ENCODE measurements at regions not wholly inside any gene's neighbourhood (a gene's known extent, or its start where the extent isn't known, plus 50 kb on each side); places are given as distances from the start of the nearest gene placed in this dataset.

GRCh38 chr17:71937914-71938313 lies 182.9 kb upstream of the SOX9 start:
- TF ChIP-seq POLR2A (IDR thresholded peaks at IDR 0.05) = no peak
- no peak for TF ChIP-seq CTCF (IDR thresholded peaks at IDR 0.05)
- intact Hi-C loops (cut with DNase I; ENCODE audit: low total_unique reads) = no loop called here
- DNase-seq (ENCODE audit: low spot score in 2 of 2) = no peak
- H3K4me3 ChIP-seq (ENCODE audit: low read depth, poor library complexity, severe bottlenecking) = no peak overlapping the region
- WGBS, 2 donors = 65 to 76% methylated on average over 2 of the region's 2 CpGs

- DNase-seq (ENCODE audit: low spot score in 2 of 2) = no peak
- 63 to 73% methylated on average over 9 of the region's 9 CpGs for WGBS, 2 donors
- intact Hi-C loops (cut with DNase I; ENCODE audit: low total_unique reads) = no loop called here
- no peak overlapping the region for H3K4me3 ChIP-seq (ENCODE audit: low read depth, poor library complexity, severe bottlenecking)
- no peak for TF ChIP-seq CTCF (IDR thresholded peaks at IDR 0.05)
- TF ChIP-seq POLR2A (IDR thresholded peaks at IDR 0.05) = no peak
Observed at GRCh38 chr17:71938340-71939010, 182.3 kb upstream of the SOX9 start.

- WGBS, 2 donors = 67 to 81% methylated on average over 2 of the region's 2 CpGs
- no peak for DNase-seq (ENCODE audit: low spot score in 2 of 2)
- no peak overlapping the region for H3K4me3 ChIP-seq (ENCODE audit: low read depth, poor library complexity, severe bottlenecking)
- intact Hi-C loops (cut with DNase I; ENCODE audit: low total_unique reads) = no loop called here
- no peak for TF ChIP-seq CTCF (IDR thresholded peaks at IDR 0.05)
- TF ChIP-seq POLR2A (IDR thresholded peaks at IDR 0.05) = no peak
Observed at GRCh38 chr17:71941920-71942319, 178.9 kb upstream of the SOX9 start.

GRCh38 chr17:71942626-71943025 lies 178.2 kb upstream of the SOX9 start:
- no peak for DNase-seq (ENCODE audit: low spot score in 2 of 2)
- no peak overlapping the region for H3K4me3 ChIP-seq (ENCODE audit: low read depth, poor library complexity, severe bottlenecking)
- TF ChIP-seq POLR2A (IDR thresholded peaks at IDR 0.05) = no peak
- TF ChIP-seq CTCF (IDR thresholded peaks at IDR 0.05) = no peak
- intact Hi-C loops (cut with DNase I; ENCODE audit: low total_unique reads) = no loop called here
- WGBS, 2 donors = 59 to 68% methylated on average over 3 of the region's 3 CpGs

GRCh38 chr17:71948703-71949422 lies 172.0 kb upstream of the SOX9 start:
- intact Hi-C loops (cut with DNase I; ENCODE audit: low total_unique reads) = no loop called here
- 72 to 82% methylated on average over 4 of the region's 4 CpGs for WGBS, 2 donors
- no peak for DNase-seq (ENCODE audit: low spot score in 2 of 2)
- H3K4me3 ChIP-seq (ENCODE audit: low read depth, poor library complexity, severe bottlenecking) = no peak overlapping the region
- TF ChIP-seq POLR2A (IDR thresholded peaks at IDR 0.05) (no peak), CTCF (IDR thresholded peaks at IDR 0.05) (no peak)
